Astrocyte (in vitro differentiated cells and primary cell): ENCODE measurements at regions not wholly inside any gene's neighbourhood (a gene's known extent, or its start where the extent isn't known, plus 50 kb on each side); places are given as distances from the start of the nearest gene placed in this dataset.

Experiments used
- DNase-seq: peaks from one replicate; pipeline ENCODE4 v3.0.0-alpha.2; 2010; ENCODE audit warnings: low read depth
- FAIRE-seq: peaks from 2 replicates; lab custom pipeline; 2011; peaks lifted over from hg19 to GRCh38; lab: Jason Lieb, UNC
- H2AFZ ChIP-seq: 2 replicates; pipeline ENCODE4 v1.6.0; 2012; ENCODE audit warnings: low read depth, low read length, inconsistent platforms
- H3K27ac ChIP-seq: 2 replicates; pipeline ENCODE4 v1.5.1; 2011; ENCODE audit warnings: low read depth, low read length, inconsistent platforms
- H3K27me3 ChIP-seq: 2 replicates; pipeline ENCODE4 v1.6.0; 2011; ENCODE audit warnings: low read length, inconsistent platforms; ENCODE audit not compliant: insufficient read depth
- H3K36me3 ChIP-seq: 2 replicates; pipeline ENCODE4 v1.5.1; 2011; ENCODE audit warnings: low read length, inconsistent platforms; ENCODE audit not compliant: insufficient read depth
- H3K4me1 ChIP-seq: 2 replicates; pipeline ENCODE4 v1.5.1; 2011; ENCODE audit warnings: low read length, inconsistent platforms; ENCODE audit not compliant: insufficient read depth
- H3K4me2 ChIP-seq: 2 replicates; pipeline ENCODE4 v1.6.0; 2012; ENCODE audit warnings: low read length, inconsistent platforms
- H3K4me3 ChIP-seq: 2 replicates; pipeline ENCODE4 v1.5.1; 2011; ENCODE audit warnings: low read depth, mild to moderate bottlenecking, low read length, inconsistent platforms; ENCODE audit not compliant: insufficient read depth
- H3K79me2 ChIP-seq: 2 replicates; pipeline ENCODE4 v1.6.0; 2012; ENCODE audit warnings: mild to moderate bottlenecking, low read length, inconsistent platforms; ENCODE audit not compliant: insufficient read depth
- H3K9ac ChIP-seq: 2 replicates; pipeline ENCODE4 v1.6.0; 2012; ENCODE audit warnings: mild to moderate bottlenecking, low read length, inconsistent platforms
- H3K9me3 ChIP-seq: 2 replicates; pipeline ENCODE4 v1.5.1; 2012; ENCODE audit warnings: low read depth, mild to moderate bottlenecking, low read length, inconsistent platforms; ENCODE audit not compliant: insufficient read depth
- H4K20me1 ChIP-seq: 2 replicates; pipeline ENCODE4 v1.6.0; 2012; ENCODE audit warnings: low read length, inconsistent platforms; ENCODE audit not compliant: insufficient read depth
- H3K27ac Mint-ChIP-seq: one replicate; pipeline ENCODE4 v1.8.0; 2021; ENCODE audit warnings: mild to moderate bottlenecking, mixed read lengths; ENCODE audit not compliant: unreplicated experiment
- H3K27me3 Mint-ChIP-seq: one replicate; pipeline ENCODE4 v1.8.0; 2021; ENCODE audit warnings: low read depth, mixed read lengths; ENCODE audit not compliant: unreplicated experiment
- H3K36me3 Mint-ChIP-seq: one replicate; pipeline ENCODE4 v1.8.0; 2021; ENCODE audit warnings: low read depth, mixed read lengths; ENCODE audit not compliant: unreplicated experiment
- H3K4me1 Mint-ChIP-seq: one replicate; pipeline ENCODE4 v1.8.0; 2021; ENCODE audit warnings: low read depth, mixed read lengths; ENCODE audit not compliant: unreplicated experiment
- H3K4me3 Mint-ChIP-seq: one replicate; pipeline ENCODE4 v1.8.0; 2021; ENCODE audit warnings: mild to moderate bottlenecking, moderate library complexity, mixed read lengths; ENCODE audit not compliant: unreplicated experiment
- H3K9me3 Mint-ChIP-seq: one replicate; pipeline ENCODE4 v1.8.0; 2021; ENCODE audit warnings: mild to moderate bottlenecking, mixed read lengths; ENCODE audit not compliant: unreplicated experiment
- EZH2 ChIP-seq: IDR thresholded peaks from 2 replicates; pipeline ENCODE4 v1.6.1; 2012; ENCODE audit warnings: mild to moderate bottlenecking, low read length, inconsistent platforms; ENCODE audit not compliant: insufficient read depth
- TF ChIP-seq, protein P1 (sequence below): IDR thresholded peaks from 2 replicates; pipeline ENCODE4 v1.5.1; 2011; ENCODE audit warnings: low read depth, mild to moderate bottlenecking, inconsistent platforms, low read length, moderate library complexity; ENCODE audit not compliant: insufficient read depth

DNA sequence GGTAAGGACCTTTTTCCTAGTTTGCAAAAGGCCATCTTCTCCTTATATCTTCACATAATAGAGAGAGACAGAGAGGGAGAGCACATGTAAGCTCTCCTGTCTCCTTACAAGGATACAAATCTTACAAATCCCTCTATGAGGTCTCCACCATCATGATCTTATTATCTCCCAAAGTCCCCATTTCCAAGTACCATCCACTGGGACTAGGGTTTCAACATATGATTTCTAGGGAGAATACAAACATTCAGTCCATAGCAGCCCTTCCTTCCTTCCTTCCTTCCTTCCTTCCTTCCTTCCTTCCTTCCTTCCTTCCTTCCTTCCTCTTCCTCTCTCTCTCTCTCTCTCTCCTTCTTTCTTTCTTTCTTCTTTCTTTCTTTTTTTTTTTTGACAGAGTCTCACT is 1132.9 kb upstream of the WWC1 start:
- FAIRE-seq = no peak
- no peak overlapping the region for H3K9ac ChIP-seq
- no peaks in the 10 kb centered on the region for H3K79me2 ChIP-seq
- DNase-seq = no peak
- Mint-ChIP-seq H3K9me3 (no peaks in the 10 kb centered on the region), H3K4me3 (no peak overlapping the region), H3K27ac (no peak overlapping the region), H3K36me3 (no peaks in the 10 kb centered on the region), H3K27me3 (peaks cover 3% of the 10 kb centered on the region), H3K4me1 (no peaks in the 10 kb centered on the region)
- no peak overlapping the region for H2AFZ ChIP-seq
- no peak overlapping the region for H3K4me3 ChIP-seq
- no peak overlapping the region for H3K27ac ChIP-seq
- H3K4me1 ChIP-seq = no peaks in the 10 kb centered on the region
- H3K9me3 ChIP-seq = no peaks in the 10 kb centered on the region
- no peaks in the 10 kb centered on the region for H3K27me3 ChIP-seq
- no peak overlapping the region for H3K4me2 ChIP-seq
- TF ChIP-seq, protein P1, sequence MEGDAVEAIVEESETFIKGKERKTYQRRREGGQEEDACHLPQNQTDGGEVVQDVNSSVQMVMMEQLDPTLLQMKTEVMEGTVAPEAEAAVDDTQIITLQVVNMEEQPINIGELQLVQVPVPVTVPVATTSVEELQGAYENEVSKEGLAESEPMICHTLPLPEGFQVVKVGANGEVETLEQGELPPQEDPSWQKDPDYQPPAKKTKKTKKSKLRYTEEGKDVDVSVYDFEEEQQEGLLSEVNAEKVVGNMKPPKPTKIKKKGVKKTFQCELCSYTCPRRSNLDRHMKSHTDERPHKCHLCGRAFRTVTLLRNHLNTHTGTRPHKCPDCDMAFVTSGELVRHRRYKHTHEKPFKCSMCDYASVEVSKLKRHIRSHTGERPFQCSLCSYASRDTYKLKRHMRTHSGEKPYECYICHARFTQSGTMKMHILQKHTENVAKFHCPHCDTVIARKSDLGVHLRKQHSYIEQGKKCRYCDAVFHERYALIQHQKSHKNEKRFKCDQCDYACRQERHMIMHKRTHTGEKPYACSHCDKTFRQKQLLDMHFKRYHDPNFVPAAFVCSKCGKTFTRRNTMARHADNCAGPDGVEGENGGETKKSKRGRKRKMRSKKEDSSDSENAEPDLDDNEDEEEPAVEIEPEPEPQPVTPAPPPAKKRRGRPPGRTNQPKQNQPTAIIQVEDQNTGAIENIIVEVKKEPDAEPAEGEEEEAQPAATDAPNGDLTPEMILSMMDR = no peak
- no peak for TF ChIP-seq EZH2
- no peaks in the 10 kb centered on the region for H4K20me1 ChIP-seq
- H3K36me3 ChIP-seq = no peaks in the 10 kb centered on the region

DNA sequence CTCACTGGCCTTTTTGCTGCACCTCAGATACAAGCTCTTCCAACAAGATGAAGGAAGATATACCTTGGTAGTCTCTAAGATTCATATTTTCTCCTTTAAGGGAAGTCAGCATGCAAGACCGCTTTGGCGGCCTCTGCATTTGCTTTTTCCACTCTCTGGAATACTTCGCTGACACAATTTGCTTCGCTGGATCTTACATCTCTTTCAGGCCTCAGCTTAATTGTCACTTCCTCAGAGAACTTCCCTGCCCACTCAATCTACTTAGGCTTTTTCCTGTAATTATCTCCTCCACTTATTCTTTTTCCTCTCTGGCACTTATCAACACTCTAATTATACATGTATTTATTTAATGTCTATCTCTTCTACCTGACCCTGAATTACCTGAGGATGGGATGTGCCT is 1131.1 kb upstream of the WWC1 start:
- no peak overlapping the region for H3K9ac ChIP-seq
- H3K9me3 Mint-ChIP-seq = no peaks in the 10 kb centered on the region
- peaks cover 3% of the 10 kb centered on the region for H3K27me3 Mint-ChIP-seq
- H4K20me1 ChIP-seq = no peaks in the 10 kb centered on the region
- no peak overlapping the region for H2AFZ ChIP-seq
- H3K4me2 ChIP-seq = no peak overlapping the region
- FAIRE-seq = no peak
- H3K4me1 Mint-ChIP-seq = no peaks in the 10 kb centered on the region
- H3K4me3 ChIP-seq = no peak overlapping the region
- no peaks in the 10 kb centered on the region for H3K4me1 ChIP-seq
- no peaks in the 10 kb centered on the region for H3K79me2 ChIP-seq
- no peak overlapping the region for H3K27ac ChIP-seq
- H3K36me3 Mint-ChIP-seq = no peaks in the 10 kb centered on the region
- no peak for DNase-seq
- H3K27me3 ChIP-seq = no peaks in the 10 kb centered on the region
- H3K36me3 ChIP-seq = no peaks in the 10 kb centered on the region
- TF ChIP-seq, protein P1 = no peak
- TF ChIP-seq EZH2 = no peak
- no peak overlapping the region for H3K27ac Mint-ChIP-seq
- H3K9me3 ChIP-seq = no peaks in the 10 kb centered on the region
- no peak overlapping the region for H3K4me3 Mint-ChIP-seq

DNA sequence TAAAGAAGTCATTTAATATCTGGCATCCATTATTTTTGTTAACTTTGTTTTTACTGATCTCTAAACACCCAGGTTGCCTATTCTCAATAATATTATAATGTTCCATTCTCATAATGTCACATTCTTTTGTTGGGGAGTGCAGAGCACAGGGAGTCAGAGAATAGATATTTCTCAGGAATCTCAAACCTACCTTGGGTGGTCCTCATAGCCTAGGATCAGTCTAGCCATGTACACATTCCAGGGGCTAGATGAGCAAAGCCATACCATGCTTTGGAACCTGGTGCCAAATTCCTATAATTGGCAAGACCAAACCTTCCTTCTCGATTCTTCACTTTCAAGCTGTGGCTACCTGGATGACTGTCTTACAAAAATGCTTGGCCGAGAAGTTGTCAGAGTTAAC is 1124.7 kb upstream of the WWC1 start:
- Histone ChIP-seq H3K4me1 (no peaks in the 10 kb centered on the region), H3K9me3 (no peaks in the 10 kb centered on the region), H3K27ac (no peak overlapping the region), H3K4me2 (no peak overlapping the region), H3K36me3 (no peaks in the 10 kb centered on the region), H3K79me2 (no peaks in the 10 kb centered on the region), H2AFZ (no peak overlapping the region), H3K4me3 (no peak overlapping the region), H3K27me3 (no peaks in the 10 kb centered on the region), H3K9ac (no peak overlapping the region), H4K20me1 (no peaks in the 10 kb centered on the region)
- Mint-ChIP-seq H3K36me3 (no peaks in the 10 kb centered on the region), H3K4me3 (no peak overlapping the region), H3K27ac (no peak overlapping the region), H3K27me3 (peaks cover 2% of the 10 kb centered on the region), H3K9me3 (no peaks in the 10 kb centered on the region), H3K4me1 (no peaks in the 10 kb centered on the region)
- TF ChIP-seq, protein P1 = no peak
- TF ChIP-seq EZH2 = no peak
- DNase-seq (no peak), FAIRE-seq (no peak)
